A549 (cell line): ENCODE measurements at regions not wholly inside any gene's neighbourhood (a gene's known extent, or its start where the extent isn't known, plus 50 kb on each side); places are given as distances from the start of the nearest gene placed in this dataset.

ENCODE experiments used
- ATAC-seq, 2 experiments: fragments of 200-7000 bp in 1 of 2; fragments of >200 bp in 1 of 2; cut with Nextera tagmentation in 1 of 2; cut with Tn5 transposase in 1 of 2; 3 replicates each; pipeline versions ENCODE4 v1.8.0 to v1.9.1; 2018 to 2020; ENCODE audit warnings: mild to moderate bottlenecking in 1 of 2, moderate library complexity in 1 of 2
- CTCF ChIA-PET: fragments of 300-600 bp; sonication (Branson Sonifier 250); formaldehyde crosslinking; extraction: SDS; loops from one replicate; lab custom pipeline; 2021; ENCODE audit warnings: antibody characterized with exemption, inconsistent platforms; lab: Yijun Ruan, JAX
- POLR2A ChIA-PET: fragments of 350-600 bp; formaldehyde crosslinking; extraction: SDS; loops from one replicate; lab custom pipeline; 2021; ENCODE audit warnings: antibody characterized with exemption, inconsistent platforms; lab: Yijun Ruan, JAX
- DNase-seq, 2 experiments: peaks; one replicate each; pipeline versions ENCODE4 v3.0.0 to v3.0.0-alpha.2; 2011 to 2016; ENCODE audit warnings: low read depth in 1 of 2, low spot score in 1 of 2
- FAIRE-seq: peaks from 2 replicates; lab custom pipeline; 2011; peaks lifted over from hg19 to GRCh38; lab: Jason Lieb, UNC
- H3K27ac ChIP-seq, 2 experiments: fragments of >200 bp; sonication (Bioruptor Twin); formaldehyde crosslinking; 3 replicates each; pipeline ENCODE4 v1.5.1; 2016 to 2017
- H3K4me1 ChIP-seq: fragments of >200 bp; sonication (Bioruptor Twin); formaldehyde crosslinking; 3 replicates; pipeline ENCODE4 v1.6.1; 2016
- H3K4me2 ChIP-seq: fragments of >200 bp; sonication (Bioruptor Twin); formaldehyde crosslinking; 3 replicates; pipeline ENCODE4 v1.6.1; 2016
- H3K4me3 ChIP-seq: fragments of >200 bp; sonication (Bioruptor Twin); formaldehyde crosslinking; 3 replicates; pipeline ENCODE4 v1.5.1; 2016
- H3K9me3 ChIP-seq: fragments of >200 bp; sonication (Bioruptor Twin); formaldehyde crosslinking; 3 replicates; pipeline ENCODE4 v1.6.1; 2016
- ATOH8 ChIP-seq: fragments of 250-450 bp; sonication (Bioruptor Pico); IDR thresholded peaks from 2 replicates; pipeline ENCODE4 v1.5.0; 2020; ENCODE audit warnings: low read depth, mild to moderate bottlenecking, moderate library complexity
- CBX2 ChIP-seq: fragments of 200-600 bp; sonication (generic); IDR thresholded peaks from 2 replicates; pipeline ENCODE4 v1.6.1; 2016; ENCODE audit warnings: low read depth, mild to moderate bottlenecking, borderline replicate concordance
- CBX8 ChIP-seq: fragments of 200-600 bp; sonication (generic); IDR thresholded peaks from 2 replicates; pipeline ENCODE4 v1.6.1; 2016
- CHD4 ChIP-seq: fragments of 200-600 bp; sonication (generic); IDR thresholded peaks from 2 replicates; pipeline ENCODE4 v1.6.1; 2016; ENCODE audit warnings: antibody characterized with exemption, mild to moderate bottlenecking, borderline replicate concordance
- E2F6 ChIP-seq: IDR thresholded peaks from 2 replicates; pipeline ENCODE4 v1.6.1; 2012; ENCODE audit warnings: low read depth, borderline replicate concordance
- EHF ChIP-seq: fragments of 250-450 bp; sonication (Bioruptor Pico); IDR thresholded peaks from 2 replicates; pipeline ENCODE4 v1.5.0; 2020; ENCODE audit warnings: mild to moderate bottlenecking
- EHMT2 ChIP-seq: fragments of 200-600 bp; sonication (generic); IDR thresholded peaks from 2 replicates; pipeline ENCODE4 v1.6.1; 2016; ENCODE audit warnings: antibody characterized with exemption, low read depth, mild to moderate bottlenecking, moderate library complexity
- FOXS1 ChIP-seq: fragments of 250-450 bp; sonication (Bioruptor Pico); IDR thresholded peaks from 2 replicates; pipeline ENCODE4 v1.5.0; 2020; ENCODE audit warnings: mild to moderate bottlenecking, moderate library complexity
- HMGXB4 ChIP-seq: fragments of 250-450 bp; sonication (Bioruptor Pico); IDR thresholded peaks from 2 replicates; pipeline ENCODE4 v1.5.0; 2021; ENCODE audit warnings: mild to moderate bottlenecking, moderate library complexity, borderline replicate concordance
- MAFK ChIP-seq: fragments of 450-650 bp; IDR thresholded peaks from 2 replicates; pipeline ENCODE4 v1.6.1; 2014; ENCODE audit not compliant: partially characterized antibody
- MAX ChIP-seq: IDR thresholded peaks from 2 replicates; pipeline ENCODE4 v1.6.1; 2012
- MAZ ChIP-seq: fragments of 150-350 bp; IDR thresholded peaks from 2 replicates; pipeline ENCODE4 v1.6.1; 2014; ENCODE audit warnings: antibody characterized with exemption, low read depth, low read length, borderline replicate concordance
- MYC ChIP-seq: IDR thresholded peaks from 2 replicates; pipeline ENCODE4 v1.6.1; 2012; ENCODE audit warnings: mild to moderate bottlenecking, inconsistent platforms, low read length, improper control_type of control experiment, borderline replicate concordance
- NFE2L2 ChIP-seq: fragments of 150-350 bp; conservative IDR thresholded peaks from 2 replicates; pipeline ENCODE4 v1.6.1; 2014; ENCODE audit warnings: low read length
- PHF8 ChIP-seq: fragments of 200-600 bp; sonication (generic); IDR thresholded peaks from 2 replicates; pipeline ENCODE4 v1.6.1; 2016; ENCODE audit warnings: low read depth, mild to moderate bottlenecking, antibody characterized with exemption, moderate library complexity, borderline replicate concordance
- POLR2A ChIP-seq: IDR thresholded peaks from 2 replicates; pipeline ENCODE4 v1.6.1; 2012; ENCODE audit warnings: mild to moderate bottlenecking, low read length
- RAD21 ChIP-seq, 2 experiments: fragments of >200 bp in 1 of 2; sonication (Bioruptor Twin) in 1 of 2; formaldehyde crosslinking in 1 of 2; IDR thresholded peaks in 1 of 2; conservative IDR thresholded peaks in 1 of 2; 2 replicates in 1 of 2; 3 replicates in 1 of 2; pipeline ENCODE4 v1.6.1; 2012 to 2018; ENCODE audit warnings: inconsistent platforms in 1 of 2
- RARB ChIP-seq: fragments of 250-450 bp; sonication (Bioruptor Pico); IDR thresholded peaks from 2 replicates; pipeline ENCODE4 v1.8.0; 2021; ENCODE audit warnings: mild to moderate bottlenecking, moderate library complexity
- SMC3 ChIP-seq: fragments of >200 bp; sonication (Bioruptor Twin); formaldehyde crosslinking; IDR thresholded peaks from 3 replicates; pipeline ENCODE4 v1.6.1; 2018; ENCODE audit warnings: inconsistent platforms
- ZC3H11A ChIP-seq: fragments of 450-650 bp; IDR thresholded peaks from 2 replicates; pipeline ENCODE4 v1.6.1; 2014; ENCODE audit warnings: antibody characterized with exemption, mild to moderate bottlenecking
- ZNF302 ChIP-seq: fragments of 250-450 bp; sonication (Bioruptor Pico); IDR thresholded peaks from 2 replicates; pipeline ENCODE4 v1.9.0; 2021; ENCODE audit warnings: inconsistent platforms, mild to moderate bottlenecking, moderate library complexity
- ZSCAN20 ChIP-seq: fragments of 250-450 bp; sonication (Bioruptor Pico); IDR thresholded peaks from 2 replicates; pipeline ENCODE4 v1.8.0; 2022; ENCODE audit warnings: mild to moderate bottlenecking, moderate library complexity
- WGBS: methylation state at CpG from one replicate; pipeline ENCODE4 v1.1.6; 2017; ENCODE audit errors: missing lambda C conversion rate; 5-methylcytosine and 5-hydroxymethylcytosine counted together
- TF ChIP-seq, protein P1 (sequence below): fragments of >200 bp; sonication (Bioruptor Twin); formaldehyde crosslinking; IDR thresholded peaks from 3 replicates; pipeline ENCODE4 v1.5.1; 2016

GRCh38 chr16:27650073-27650701 lies 100.2 kb downstream of the KATNIP start:
- CTCF ChIA-PET, result no interaction called here
- H3K27ac ChIP-seq, result no peak overlapping the region

GRCh38 chr16:27651301-27651700 lies 101.4 kb downstream of the KATNIP start:
- TF ChIP-seq CBX2 (no peak), PHF8 (no peak), HMGXB4 (CRISPR knock-in tag) (no peak), FOXS1 (CRISPR knock-in tag) (no peak), MAFK (no peak), SMC3 (no peak), CBX8 (no peak), ZNF302 (no peak), ZC3H11A (no peak), ZSCAN20 (CRISPR knock-in tag) (no peak), RARB (no peak), EHMT2 (no peak), E2F6 (no peak), POLR2A (no peak), MAX (no peak), MAZ (no peak), RAD21 (conservative IDR thresholded peaks at IDR 0.05 in 1 of 2, IDR thresholded peaks at IDR 0.05 in 1 of 2) (no peak)
- TF ChIP-seq, protein P1, sequence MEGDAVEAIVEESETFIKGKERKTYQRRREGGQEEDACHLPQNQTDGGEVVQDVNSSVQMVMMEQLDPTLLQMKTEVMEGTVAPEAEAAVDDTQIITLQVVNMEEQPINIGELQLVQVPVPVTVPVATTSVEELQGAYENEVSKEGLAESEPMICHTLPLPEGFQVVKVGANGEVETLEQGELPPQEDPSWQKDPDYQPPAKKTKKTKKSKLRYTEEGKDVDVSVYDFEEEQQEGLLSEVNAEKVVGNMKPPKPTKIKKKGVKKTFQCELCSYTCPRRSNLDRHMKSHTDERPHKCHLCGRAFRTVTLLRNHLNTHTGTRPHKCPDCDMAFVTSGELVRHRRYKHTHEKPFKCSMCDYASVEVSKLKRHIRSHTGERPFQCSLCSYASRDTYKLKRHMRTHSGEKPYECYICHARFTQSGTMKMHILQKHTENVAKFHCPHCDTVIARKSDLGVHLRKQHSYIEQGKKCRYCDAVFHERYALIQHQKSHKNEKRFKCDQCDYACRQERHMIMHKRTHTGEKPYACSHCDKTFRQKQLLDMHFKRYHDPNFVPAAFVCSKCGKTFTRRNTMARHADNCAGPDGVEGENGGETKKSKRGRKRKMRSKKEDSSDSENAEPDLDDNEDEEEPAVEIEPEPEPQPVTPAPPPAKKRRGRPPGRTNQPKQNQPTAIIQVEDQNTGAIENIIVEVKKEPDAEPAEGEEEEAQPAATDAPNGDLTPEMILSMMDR, result no peak
- ChIA-PET POLR2A (no interaction called here), CTCF (interaction anchor here (1.4 kb wide), 1 partner anchor 11 kb away, joined by 4 read pairs; no protein-coding TSS in a partner anchor)
- H3K9me3 ChIP-seq, result no peaks in the 10 kb centered on the region
- no peaks in the 10 kb centered on the region for H3K4me1 ChIP-seq
- H3K4me3 ChIP-seq, result no peak overlapping the region
- DNase-seq (no peak), FAIRE-seq (no peak), ATAC-seq (no peak)
- no peak overlapping the region for H3K4me2 ChIP-seq
- no peak overlapping the region for H3K27ac ChIP-seq
- 86% methylated on average over 6 of the region's 6 CpGs for WGBS

More at GRCh38 chr16:27650073-27650701, 100.2 kb downstream of the KATNIP start:
- WGBS, result 91% methylated on average over 11 of the region's 11 CpGs
- H3K9me3 ChIP-seq, result no peaks in the 10 kb centered on the region
- no peak for FAIRE-seq
- POLR2A ChIA-PET, result no interaction called here
- H3K4me1 ChIP-seq, result no peaks in the 10 kb centered on the region
- ATAC-seq, result no peak
- H3K4me3 ChIP-seq, result no peak overlapping the region
- no peak for DNase-seq
- no peak overlapping the region for H3K4me2 ChIP-seq
- TF ChIP-seq EHF (no peak), CHD4 (no peak), MYC (no peak), SMC3 (no peak), ATOH8 (no peak), CBX8 (no peak), NFE2L2 (no peak)
